Gastrocnemius medialis (tissue), 4 donors: ENCODE measurements at regions not wholly inside any gene's neighbourhood (a gene's known extent, or its start where the extent isn't known, plus 50 kb on each side); places are given as distances from the start of the nearest gene placed in this dataset.

Source experiments
- POLR2A ChIP-seq, 2 donors: fragments of 450-650 bp; IDR thresholded peaks; one replicate each; pipeline ENCODE4 v1.6.1; 2017; ENCODE audit warnings: antibody characterized with exemption in 2 of 2, mild to moderate bottlenecking in 2 of 2, moderate library complexity in 2 of 2
- TF ChIP-seq, protein P1 (sequence below), 5 experiments: fragments of 450-650 bp in 3 of 5; fragments of 200-600 bp in 2 of 5; sonication (generic) in 2 of 5; IDR thresholded peaks in 4 of 5; conservative IDR thresholded peaks in 1 of 5; 1 replicate in 4 of 5; 2 replicates in 1 of 5; pipeline ENCODE4 v1.5.1; 2016 to 2019; ENCODE audit warnings: antibody characterized with exemption in 5 of 5, mild to moderate bottlenecking in 3 of 5, moderate library complexity in 3 of 5

DNA sequence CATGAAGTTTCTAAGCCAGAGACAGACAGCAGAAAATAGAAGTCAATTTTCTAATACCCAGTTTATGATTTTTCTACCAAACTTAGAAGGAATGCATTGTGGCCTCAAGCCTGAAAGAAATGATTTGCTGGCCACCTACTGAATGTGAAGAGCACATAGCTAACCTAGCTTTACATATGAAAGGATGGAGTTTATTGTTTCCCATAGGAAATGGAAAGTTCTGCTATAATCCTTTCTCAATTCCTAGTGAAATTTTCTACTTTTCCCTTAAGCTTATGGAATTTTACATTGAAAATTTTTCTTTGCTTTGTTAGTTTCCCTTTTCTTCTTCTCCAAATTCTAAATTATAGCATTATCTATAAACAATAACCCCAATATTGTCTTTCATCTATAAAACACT, 110.1 kb downstream of the TMEM167A start:
- TF ChIP-seq, protein P1, sequence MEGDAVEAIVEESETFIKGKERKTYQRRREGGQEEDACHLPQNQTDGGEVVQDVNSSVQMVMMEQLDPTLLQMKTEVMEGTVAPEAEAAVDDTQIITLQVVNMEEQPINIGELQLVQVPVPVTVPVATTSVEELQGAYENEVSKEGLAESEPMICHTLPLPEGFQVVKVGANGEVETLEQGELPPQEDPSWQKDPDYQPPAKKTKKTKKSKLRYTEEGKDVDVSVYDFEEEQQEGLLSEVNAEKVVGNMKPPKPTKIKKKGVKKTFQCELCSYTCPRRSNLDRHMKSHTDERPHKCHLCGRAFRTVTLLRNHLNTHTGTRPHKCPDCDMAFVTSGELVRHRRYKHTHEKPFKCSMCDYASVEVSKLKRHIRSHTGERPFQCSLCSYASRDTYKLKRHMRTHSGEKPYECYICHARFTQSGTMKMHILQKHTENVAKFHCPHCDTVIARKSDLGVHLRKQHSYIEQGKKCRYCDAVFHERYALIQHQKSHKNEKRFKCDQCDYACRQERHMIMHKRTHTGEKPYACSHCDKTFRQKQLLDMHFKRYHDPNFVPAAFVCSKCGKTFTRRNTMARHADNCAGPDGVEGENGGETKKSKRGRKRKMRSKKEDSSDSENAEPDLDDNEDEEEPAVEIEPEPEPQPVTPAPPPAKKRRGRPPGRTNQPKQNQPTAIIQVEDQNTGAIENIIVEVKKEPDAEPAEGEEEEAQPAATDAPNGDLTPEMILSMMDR (IDR thresholded peaks at IDR 0.05 in 4 of 5, conservative IDR thresholded peaks at IDR 0.05 in 1 of 5): no peak
- no peak for TF ChIP-seq POLR2A (IDR thresholded peaks at IDR 0.05)
